Activated CD8-positive, alpha-beta memory T cell treated with anti-CD3 and anti-CD28 coated beads for 48 hours (primary cell): ENCODE measurements at regions not wholly inside any gene's neighbourhood (a gene's known extent, or its start where the extent isn't known, plus 50 kb on each side); places are given as distances from the start of the nearest gene placed in this dataset.
"Not testable (repeated sequence)": the region's sequence is repeated elsewhere in the genome, so short reads cannot be mapped to it uniquely, and the experiment has no call there.

Experiments used
- DNase-seq, 3 experiments: peaks; one replicate each; pipeline ENCODE4 v3.0.0-alpha.2; 2020; ENCODE audit warnings: low read depth in 2 of 3, low spot score in 2 of 3

GRCh38 chr6:166846446-166847142 lies 109.8 kb downstream of the RNASET2 start:
- not testable (repeated sequence) for DNase-seq

GRCh38 chr6:166842607-166843006 lies 113.7 kb downstream of the RNASET2 start:
- no peak for DNase-seq

- no peak for DNase-seq
Measured at GRCh38 chr6:166841216-166841615, 115.1 kb downstream of the RNASET2 start.

- DNase-seq: no peak
Measured at GRCh38 chr6:166839569-166839968, 116.8 kb downstream of the RNASET2 start.

GRCh38 chr6:166838987-166839386 lies 117.4 kb downstream of the RNASET2 start:
- DNase-seq: no peak

- DNase-seq: no peak
Measured at GRCh38 chr6:166836785-166837718, 119.3 kb downstream of the RNASET2 start.

- DNase-seq: no peak
Measured at GRCh38 chr6:166834049-166834448, 122.3 kb downstream of the RNASET2 start.

- DNase-seq: no peak
Measured at GRCh38 chr6:166830891-166831363, 125.4 kb downstream of the RNASET2 start.

GRCh38 chr6:166830185-166830890 lies 126.0 kb downstream of the RNASET2 start:
- no peak for DNase-seq

GRCh38 chr6:166826264-166826663 lies 130.1 kb downstream of the RNASET2 start:
- DNase-seq: no peak

GRCh38 chr6:166825553-166826145 lies 130.7 kb downstream of the RNASET2 start:
- no peak for DNase-seq

- DNase-seq: no peak
Measured at GRCh38 chr6:166824880-166825250, 131.5 kb downstream of the RNASET2 start.

- DNase-seq: no peak
Measured at GRCh38 chr6:166824146-166824879, 132.0 kb downstream of the RNASET2 start.

GRCh38 chr6:166822609-166823008 lies 133.7 kb downstream of the RNASET2 start:
- no peak for DNase-seq

- no peak for DNase-seq
Measured at GRCh38 chr6:166820483-166820882, 135.9 kb downstream of the RNASET2 start.

- DNase-seq: no peak
Measured at GRCh38 chr6:166820070-166820469, 136.3 kb downstream of the RNASET2 start.

- DNase-seq: no peak
Measured at GRCh38 chr6:166815629-166816028, 140.7 kb downstream of the RNASET2 start.

GRCh38 chr6:166814390-166814789 lies 142.0 kb downstream of the RNASET2 start:
- no peak for DNase-seq

GRCh38 chr6:166813461-166813860 lies 142.9 kb downstream of the RNASET2 start:
- no peak for DNase-seq

- no peak for DNase-seq
Measured at GRCh38 chr6:166810864-166811263, 145.5 kb downstream of the RNASET2 start.
